Glutamatergic neuron (in vitro differentiated cells): ENCODE measurements at regions not wholly inside any gene's neighbourhood (a gene's known extent, or its start where the extent isn't known, plus 50 kb on each side); places are given as distances from the start of the nearest gene placed in this dataset.

ENCODE experiments used
- DNase-seq: peaks from one replicate; pipeline ENCODE4 v3.0.0; 2022
- H3K27ac Mint-ChIP-seq: one replicate; pipeline ENCODE4 v1.8.0; 2020; ENCODE audit warnings: mild to moderate bottlenecking, mixed read lengths, inconsistent platforms; ENCODE audit not compliant: unreplicated experiment
- H3K27me3 Mint-ChIP-seq: one replicate; pipeline ENCODE4 v1.8.0; 2020; ENCODE audit warnings: mild to moderate bottlenecking, moderate library complexity, mixed read lengths, inconsistent platforms; ENCODE audit not compliant: unreplicated experiment
- H3K36me3 Mint-ChIP-seq: one replicate; pipeline ENCODE4 v1.8.0; 2020; ENCODE audit warnings: mild to moderate bottlenecking, mixed read lengths, inconsistent platforms; ENCODE audit not compliant: unreplicated experiment
- H3K4me1 Mint-ChIP-seq: one replicate; pipeline ENCODE4 v1.8.0; 2020; ENCODE audit warnings: mild to moderate bottlenecking, low read depth, mixed read lengths, inconsistent platforms; ENCODE audit not compliant: unreplicated experiment
- H3K4me3 Mint-ChIP-seq: one replicate; pipeline ENCODE4 v1.8.0; 2020; ENCODE audit warnings: mild to moderate bottlenecking, mixed read lengths, inconsistent platforms; ENCODE audit not compliant: unreplicated experiment
- H3K9me3 Mint-ChIP-seq: one replicate; pipeline ENCODE4 v1.8.0; 2020; ENCODE audit warnings: mild to moderate bottlenecking, moderate library complexity, mixed read lengths, inconsistent platforms; ENCODE audit not compliant: unreplicated experiment
- TF ChIP-seq, protein P1 (sequence below): fragments of 200-600 bp; sonication (generic); IDR thresholded peaks from one replicate; pipeline ENCODE4 v1.5.0; 2021; ENCODE audit not compliant: partially characterized antibody, unreplicated experiment

DNA sequence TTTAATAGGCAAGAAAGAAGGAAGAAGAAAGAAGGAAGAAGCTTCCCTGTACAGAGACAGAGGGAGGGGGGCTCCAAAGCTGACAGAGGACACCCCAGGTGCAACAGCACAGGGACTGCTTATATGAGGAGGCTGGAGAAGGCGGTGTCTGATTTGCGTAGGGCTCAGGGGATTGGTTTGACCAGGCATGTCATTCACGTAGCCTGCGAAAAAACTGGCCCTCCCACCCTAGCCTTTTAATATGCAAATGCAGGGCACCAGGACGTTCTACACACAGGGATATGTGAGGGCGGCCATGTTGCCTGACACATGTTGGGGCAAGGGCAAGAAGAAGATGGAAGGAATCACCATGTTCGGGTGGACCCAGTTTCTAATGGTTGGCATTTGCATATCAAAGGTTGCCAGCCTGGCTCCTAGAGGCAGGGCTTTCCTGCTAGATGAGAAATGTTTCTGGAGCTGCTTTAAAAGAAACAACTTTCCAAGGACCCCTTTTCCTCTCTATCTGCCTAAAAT, 305.4 kb upstream of the CDYL start:
- Mint-ChIP-seq H3K9me3 (peaks cover 4% of the 10 kb centered on the region), H3K4me3 (no peak overlapping the region), H3K4me1 (no peaks in the 10 kb centered on the region), H3K27me3 (peaks cover 5% of the 10 kb centered on the region), H3K36me3 (peaks cover 21% of the 10 kb centered on the region), H3K27ac (no peak overlapping the region)
- TF ChIP-seq, protein P1, sequence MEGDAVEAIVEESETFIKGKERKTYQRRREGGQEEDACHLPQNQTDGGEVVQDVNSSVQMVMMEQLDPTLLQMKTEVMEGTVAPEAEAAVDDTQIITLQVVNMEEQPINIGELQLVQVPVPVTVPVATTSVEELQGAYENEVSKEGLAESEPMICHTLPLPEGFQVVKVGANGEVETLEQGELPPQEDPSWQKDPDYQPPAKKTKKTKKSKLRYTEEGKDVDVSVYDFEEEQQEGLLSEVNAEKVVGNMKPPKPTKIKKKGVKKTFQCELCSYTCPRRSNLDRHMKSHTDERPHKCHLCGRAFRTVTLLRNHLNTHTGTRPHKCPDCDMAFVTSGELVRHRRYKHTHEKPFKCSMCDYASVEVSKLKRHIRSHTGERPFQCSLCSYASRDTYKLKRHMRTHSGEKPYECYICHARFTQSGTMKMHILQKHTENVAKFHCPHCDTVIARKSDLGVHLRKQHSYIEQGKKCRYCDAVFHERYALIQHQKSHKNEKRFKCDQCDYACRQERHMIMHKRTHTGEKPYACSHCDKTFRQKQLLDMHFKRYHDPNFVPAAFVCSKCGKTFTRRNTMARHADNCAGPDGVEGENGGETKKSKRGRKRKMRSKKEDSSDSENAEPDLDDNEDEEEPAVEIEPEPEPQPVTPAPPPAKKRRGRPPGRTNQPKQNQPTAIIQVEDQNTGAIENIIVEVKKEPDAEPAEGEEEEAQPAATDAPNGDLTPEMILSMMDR, result no peak
- no peak for DNase-seq

DNA sequence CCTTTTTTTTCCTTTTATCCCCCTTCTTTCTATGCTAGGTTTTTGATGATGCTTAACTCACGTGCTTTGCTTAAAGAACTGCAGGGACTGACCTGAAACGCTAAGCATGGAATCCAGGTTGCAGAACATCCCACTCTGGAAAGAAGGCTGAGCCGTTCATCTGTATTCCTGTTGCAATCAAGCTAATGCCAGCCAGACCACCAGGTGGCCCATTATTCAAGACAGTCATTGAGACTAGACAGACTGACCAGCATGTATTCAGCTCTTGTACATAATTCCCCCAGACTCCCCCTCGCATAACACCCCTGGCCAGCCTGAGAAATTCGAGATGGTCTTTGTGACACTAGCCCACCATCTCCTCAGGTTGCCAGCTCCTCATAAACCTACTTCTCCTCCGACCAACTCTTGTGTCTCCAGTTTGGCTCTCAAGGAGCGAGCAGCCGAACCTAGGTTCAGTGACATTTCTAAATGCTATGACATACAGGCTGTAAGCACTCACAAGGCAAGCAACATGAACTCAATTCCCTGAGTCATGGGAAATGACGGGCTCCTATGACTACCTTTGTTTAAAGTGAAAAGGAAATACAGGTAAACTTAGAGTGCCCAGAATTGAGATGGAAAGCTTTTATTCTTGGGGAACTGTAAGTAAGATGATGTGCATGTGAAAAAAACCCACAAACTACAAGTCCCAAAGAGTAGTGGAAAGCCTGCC, 309.3 kb upstream of the CDYL start:
- TF ChIP-seq, protein P1, result no peak
- Mint-ChIP-seq H3K27ac (no peak overlapping the region), H3K36me3 (peaks cover 9% of the 10 kb centered on the region), H3K27me3 (peaks cover 2% of the 10 kb centered on the region), H3K4me3 (no peak overlapping the region), H3K9me3 (peaks cover 2% of the 10 kb centered on the region), H3K4me1 (peaks cover 4% of the 10 kb centered on the region)
- no peak for DNase-seq

DNA sequence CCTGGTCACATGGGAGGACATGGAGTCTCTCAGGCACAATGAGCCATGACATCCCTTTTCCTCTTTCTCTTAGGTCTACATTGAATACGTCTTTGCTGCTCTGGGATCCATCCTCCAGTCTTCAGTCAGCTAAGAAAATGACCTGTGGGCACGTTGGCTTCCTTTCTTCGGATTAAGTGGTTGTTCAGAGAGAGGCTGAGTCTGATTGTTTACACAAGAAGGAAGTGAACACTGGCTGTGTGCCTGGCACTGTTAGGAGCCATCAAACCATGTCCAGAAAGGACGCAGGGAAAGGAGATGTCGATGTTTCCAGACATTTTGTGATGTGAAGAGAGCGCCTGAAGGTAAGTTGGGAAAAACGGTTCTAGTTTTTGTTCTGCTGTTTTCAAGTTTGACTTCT, 309.9 kb upstream of the CDYL start:
- no peak overlapping the region for H3K27ac Mint-ChIP-seq
- H3K36me3 Mint-ChIP-seq, result peaks cover 3% of the 10 kb centered on the region
- TF ChIP-seq, protein P1, result no peak
- no peaks in the 10 kb centered on the region for H3K27me3 Mint-ChIP-seq
- no peak for DNase-seq
- H3K4me3 Mint-ChIP-seq, result no peak overlapping the region
- H3K4me1 Mint-ChIP-seq, result peaks cover 11% of the 10 kb centered on the region
- peaks cover 6% of the 10 kb centered on the region for H3K9me3 Mint-ChIP-seq

DNA sequence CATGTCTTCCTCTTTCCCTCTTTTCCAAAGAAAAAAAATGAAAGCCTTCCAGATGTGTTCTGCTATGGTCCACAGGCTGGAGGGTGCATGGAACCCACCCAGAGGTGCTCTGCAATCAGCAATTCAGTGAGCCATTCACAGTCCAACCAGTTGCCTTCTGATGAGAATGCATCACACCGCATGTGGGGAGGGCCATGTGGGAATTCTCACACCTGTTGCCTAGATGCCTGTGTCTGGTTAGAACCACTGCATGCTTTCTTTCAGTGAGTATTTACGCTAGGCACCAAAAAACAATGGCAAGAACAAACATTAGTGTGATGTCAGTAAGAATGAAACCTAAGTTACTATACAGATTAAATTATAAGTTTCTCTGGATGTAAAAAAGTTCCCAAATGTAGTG, 311.6 kb upstream of the CDYL start:
- peaks cover 22% of the 10 kb centered on the region for H3K4me1 Mint-ChIP-seq
- peaks cover 4% of the 10 kb centered on the region for H3K9me3 Mint-ChIP-seq
- peaks cover 2% of the 10 kb centered on the region for H3K27me3 Mint-ChIP-seq
- DNase-seq, result no peak
- no peak overlapping the region for H3K27ac Mint-ChIP-seq
- no peak overlapping the region for H3K4me3 Mint-ChIP-seq
- TF ChIP-seq, protein P1, result no peak
- no peaks in the 10 kb centered on the region for H3K36me3 Mint-ChIP-seq

DNA sequence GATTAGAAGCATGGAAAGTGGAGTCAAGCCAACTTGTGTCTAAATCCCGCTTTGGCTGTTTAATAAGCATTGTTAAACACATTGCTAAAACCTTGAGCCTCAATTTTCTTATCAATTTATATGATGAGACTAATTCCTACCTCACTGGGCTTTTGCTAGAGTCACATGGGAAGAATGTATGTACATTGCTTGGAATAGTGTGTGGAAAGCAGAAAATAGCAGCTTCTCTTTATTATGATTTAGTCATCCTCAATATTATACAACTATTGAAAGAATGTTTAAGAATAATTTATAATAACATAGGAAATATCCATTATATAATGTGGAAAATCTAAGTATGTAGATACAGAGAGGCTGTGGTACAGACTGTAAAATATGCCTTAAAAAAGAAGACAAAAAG, 313.0 kb upstream of the CDYL start:
- Mint-ChIP-seq H3K4me3 (no peak overlapping the region), H3K36me3 (no peaks in the 10 kb centered on the region), H3K9me3 (peaks cover 4% of the 10 kb centered on the region), H3K27me3 (peaks cover 3% of the 10 kb centered on the region), H3K4me1 (peaks cover 26% of the 10 kb centered on the region), H3K27ac (no peak overlapping the region)
- no peak for DNase-seq
- TF ChIP-seq, protein P1, result no peak
